Neural progenitor cell (in vitro differentiated cells): ENCODE measurements at regions not wholly inside any gene's neighbourhood (a gene's known extent, or its start where the extent isn't known, plus 50 kb on each side); places are given as distances from the start of the nearest gene placed in this dataset.

Source experiments
- CTCF ChIP-seq: fragments of 200-600 bp; sonication (generic); IDR thresholded peaks from 2 replicates; pipeline ENCODE4 v1.5.1; 2017; ENCODE audit warnings: antibody characterized with exemption, mild to moderate bottlenecking
- EZH2phosphoT487 ChIP-seq: fragments of 200-600 bp; sonication (generic); IDR thresholded peaks from 2 replicates; pipeline ENCODE4 v1.6.1; 2017; ENCODE audit warnings: antibody characterized with exemption

DNA sequence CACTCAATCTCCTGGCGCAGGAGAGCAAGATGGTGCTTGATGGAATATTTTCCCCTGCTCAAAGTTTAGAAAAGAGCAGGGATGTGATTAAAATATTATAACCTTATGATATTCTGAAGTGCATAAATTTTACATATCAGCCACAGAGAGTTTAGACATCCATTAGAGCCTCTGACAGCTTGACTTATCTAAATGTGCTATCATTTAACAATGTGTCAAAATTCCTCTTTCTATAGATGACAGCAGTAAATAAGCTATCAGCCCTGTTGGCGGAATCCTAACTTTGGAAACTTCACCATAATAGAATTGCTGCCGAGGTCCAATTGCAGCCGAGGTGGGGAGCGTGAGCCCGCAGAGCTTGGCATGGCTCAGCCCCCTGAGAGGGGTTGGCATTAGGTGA lies 117.7 kb upstream of the MYL2 start:
- TF ChIP-seq CTCF, result no peak
- TF ChIP-seq EZH2phosphoT487, result no peak
